DMS 273 (cell line): ENCODE measurements at regions not wholly inside any gene's neighbourhood (a gene's known extent, or its start where the extent isn't known, plus 50 kb on each side); places are given as distances from the start of the nearest gene placed in this dataset.

Source experiments
- DNase-seq: peaks from one replicate; lab custom pipeline; 2025; ENCODE audit not compliant: unreplicated experiment; lab: John Stamatoyannopoulos, UW

- DNase-seq = no peak
These were observed 103.8 kb downstream of the GTPBP8 start for GRCh38 chr3:113094337-113095221.

- DNase-seq = peak; percentile 21
These were observed 105.6 kb downstream of the GTPBP8 start for GRCh38 chr3:113096188-113096892.

DNA sequence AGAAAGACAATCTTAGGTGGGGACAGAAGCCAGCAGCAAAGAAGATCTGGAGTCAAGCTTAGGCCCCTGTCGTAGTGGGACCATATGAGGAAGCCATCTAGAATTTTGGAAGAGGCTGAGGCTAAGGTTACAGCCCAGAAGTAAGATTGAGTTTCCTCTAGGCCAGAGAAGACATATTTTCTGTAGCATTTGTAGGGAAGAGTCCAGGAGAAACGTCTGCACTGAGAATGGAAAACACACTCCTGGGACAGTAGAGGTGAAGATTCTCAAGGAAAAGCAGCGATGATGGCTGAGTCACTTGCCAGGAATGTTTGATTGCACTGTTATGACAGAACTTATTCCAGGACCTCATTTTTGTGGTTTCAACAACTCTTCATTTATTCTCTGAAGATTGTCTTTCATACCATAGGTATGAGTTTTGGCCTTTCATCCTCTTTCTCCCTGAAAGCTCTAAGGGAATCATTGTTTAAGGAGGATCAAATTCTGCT is 107.2 kb downstream of the GTPBP8 start:
- no peak for DNase-seq

DNA sequence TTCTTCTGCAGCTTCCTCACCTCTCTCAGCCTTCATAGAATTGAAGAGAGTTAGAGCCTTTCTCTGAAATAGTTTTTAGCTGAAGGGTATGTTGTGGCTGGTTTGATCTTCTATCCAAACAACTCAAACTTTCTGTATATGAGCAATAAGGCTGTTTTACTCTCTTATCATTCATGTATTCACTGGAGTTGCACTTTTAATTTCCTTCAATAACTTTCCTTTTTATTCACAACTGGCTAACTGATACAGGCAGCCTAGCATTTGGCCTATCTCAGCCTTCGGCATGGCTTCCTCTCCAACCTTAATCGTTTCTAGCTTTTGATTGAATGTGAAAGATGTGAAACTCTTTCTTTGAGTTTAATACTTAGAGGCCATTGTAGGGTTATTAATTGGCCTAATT is 109.3 kb downstream of the GTPBP8 start:
- DNase-seq = no peak

- no peak for DNase-seq
These were observed 107.8 kb upstream of the BOC start for GRCh38 chr3:113103588-113103987.

- no peak for DNase-seq
These were observed 106.8 kb upstream of the BOC start for GRCh38 chr3:113104357-113105092.

GRCh38 chr3:113105093-113105449 is 106.3 kb upstream of the BOC start:
- DNase-seq = no peak

- DNase-seq = peak; percentile 24
These were observed 105.2 kb upstream of the BOC start for GRCh38 chr3:113105966-113106660.

- peak; percentile 47 for DNase-seq
These were observed 101.1 kb upstream of the BOC start for GRCh38 chr3:113110267-113110666.

DNA sequence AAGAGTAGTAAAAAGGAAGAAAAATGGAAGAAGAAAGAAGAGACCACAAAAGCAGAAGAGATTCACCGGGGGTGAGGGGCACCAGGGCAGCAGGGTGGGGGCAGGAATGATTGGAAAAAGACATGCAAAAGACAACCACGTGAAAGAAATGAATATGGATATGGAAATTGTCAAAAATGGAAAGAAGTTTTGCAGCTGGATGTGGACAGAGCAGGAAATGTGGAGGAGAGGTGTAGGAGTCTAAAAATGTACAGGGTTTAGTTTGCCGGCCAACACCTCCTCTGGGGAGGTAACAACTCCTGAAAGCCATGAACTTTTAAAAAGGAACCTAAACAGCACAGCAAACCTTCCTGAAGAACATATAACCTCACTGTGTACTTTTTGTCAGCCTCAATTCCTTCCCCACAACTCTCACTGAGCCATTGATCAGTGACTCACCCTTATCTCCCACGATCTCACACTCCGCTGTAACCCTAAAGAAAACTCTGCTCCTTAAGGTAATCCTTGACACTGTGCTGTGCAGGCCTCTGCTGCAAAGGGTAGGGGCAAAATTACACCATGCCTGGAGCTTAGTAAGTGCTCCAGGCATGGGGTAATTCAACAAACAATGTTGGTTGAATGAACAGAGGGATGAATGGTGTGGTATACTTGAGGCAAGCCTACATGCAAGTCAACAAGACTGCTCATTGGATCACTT is 100.2 kb upstream of the BOC start:
- no peak for DNase-seq

- no peak for DNase-seq
These were observed 98.0 kb upstream of the BOC start for GRCh38 chr3:113113361-113113760.

- no peak for DNase-seq
These were observed 93.7 kb upstream of the BOC start for GRCh38 chr3:113117511-113118234.

DNA sequence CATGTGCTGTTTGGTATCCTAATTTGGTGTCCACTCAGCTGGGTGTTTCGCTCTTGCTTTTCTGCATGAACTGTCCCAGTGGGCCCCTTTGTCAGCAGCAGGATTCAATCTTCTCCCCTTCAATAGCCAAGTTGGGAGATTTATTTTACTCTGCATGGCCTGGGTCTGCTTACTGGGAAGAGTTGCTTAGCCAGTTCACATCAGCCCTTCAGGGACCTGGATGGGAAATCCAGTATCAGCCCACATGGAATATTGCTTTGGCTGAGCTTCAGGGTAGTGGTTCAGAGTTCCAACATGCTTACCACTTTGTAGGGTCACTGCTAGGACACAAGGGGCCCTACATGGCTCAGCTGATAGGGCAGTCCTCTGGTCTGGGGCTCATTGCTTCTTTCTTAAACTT is 93.0 kb upstream of the BOC start:
- DNase-seq = no peak

DNA sequence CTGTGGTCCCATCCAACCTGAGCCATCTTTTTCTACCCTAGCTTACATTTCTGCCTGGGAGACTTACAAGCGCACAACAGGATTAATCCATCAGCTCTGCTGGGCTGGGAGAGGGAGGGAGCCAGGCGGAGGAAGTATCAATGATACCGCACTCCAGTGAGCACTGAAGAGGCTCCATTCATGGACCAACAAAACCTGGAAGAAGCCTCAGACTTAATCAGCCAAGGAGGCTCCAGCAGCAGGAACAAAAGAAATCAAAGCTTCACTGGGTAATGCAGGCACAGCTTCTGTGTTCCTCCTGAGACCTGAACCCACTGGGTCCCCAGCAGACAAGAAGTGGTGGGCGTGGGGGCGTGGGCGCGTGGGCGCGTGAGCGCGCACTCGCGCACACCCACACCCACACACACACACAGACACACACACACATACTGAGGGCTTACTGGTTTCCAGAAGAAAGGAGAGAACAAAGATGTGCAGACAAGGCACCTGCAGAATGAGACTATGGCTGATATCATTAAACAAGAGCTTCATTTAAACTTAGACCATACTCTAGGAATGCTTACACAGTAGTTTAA is 87.0 kb upstream of the BOC start:
- no peak for DNase-seq

DNA sequence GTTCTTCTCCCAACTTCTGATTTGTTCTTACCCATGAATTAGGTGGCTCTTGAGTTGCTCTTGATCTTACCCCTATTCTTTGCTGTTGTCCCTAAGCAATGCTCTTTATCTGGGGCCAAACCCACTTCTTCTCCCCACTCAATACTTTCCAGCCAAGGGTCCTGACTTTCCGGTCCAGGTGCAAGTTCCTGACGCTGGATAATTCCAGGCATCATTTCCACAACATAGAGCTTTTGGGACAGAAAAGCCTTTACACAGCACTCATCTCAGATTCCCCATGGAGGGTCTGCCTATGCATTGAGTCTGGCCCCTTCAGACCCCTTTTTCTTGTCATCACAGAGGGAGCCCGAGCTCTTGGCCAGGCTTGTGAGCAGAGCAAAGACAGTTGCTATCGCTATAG is 85.4 kb upstream of the BOC start:
- DNase-seq = no peak

GRCh38 chr3:113128386-113129015 is 82.9 kb upstream of the BOC start:
- DNase-seq = no peak

DNA sequence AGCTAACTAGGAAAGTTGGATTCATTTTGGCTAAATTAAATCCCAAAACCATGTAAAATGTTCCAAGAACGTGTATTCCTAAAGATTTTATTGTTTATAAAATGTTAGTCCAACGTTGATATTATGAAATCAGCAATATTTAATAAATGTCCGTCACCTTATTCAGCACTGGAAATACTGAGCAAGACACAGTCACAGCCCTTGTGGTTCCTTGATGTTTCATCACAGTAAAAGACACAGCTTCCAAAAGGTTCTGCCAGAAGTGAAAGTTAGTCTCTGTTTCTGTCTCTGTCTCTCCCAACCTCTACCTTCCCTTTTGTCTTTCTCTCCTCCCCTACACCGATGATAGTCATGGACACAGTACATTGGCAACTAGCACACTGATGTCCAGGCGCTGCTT is 82.2 kb upstream of the BOC start:
- DNase-seq = no peak

- no peak for DNase-seq
These were observed 78.8 kb upstream of the BOC start for GRCh38 chr3:113132571-113132996.

DNA sequence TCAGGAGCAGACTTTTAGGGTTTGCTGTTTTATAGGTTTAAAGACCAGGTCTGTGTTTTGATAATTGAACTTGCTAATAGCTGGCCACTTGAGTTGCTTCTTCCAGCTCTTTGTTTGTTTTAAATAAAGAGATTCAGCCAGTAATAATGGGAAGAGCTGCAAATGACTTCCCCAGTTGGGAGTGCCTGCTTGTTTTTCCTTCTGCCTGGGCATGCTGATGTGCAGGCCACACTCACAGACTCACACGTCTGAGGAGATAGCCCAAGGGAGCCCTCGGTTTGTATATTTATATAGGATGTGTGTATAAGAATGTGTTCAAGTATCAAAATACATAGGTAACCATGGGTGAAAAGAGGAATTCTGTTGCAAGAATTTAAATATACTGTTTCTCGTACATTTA is 78.2 kb upstream of the BOC start:
- no peak for DNase-seq
